ENCODE measurements at regions not wholly inside any gene's neighbourhood (a gene's known extent, or its start where the extent isn't known, plus 50 kb on each side); places are given as distances from the start of the nearest gene placed in this dataset.

DNA sequence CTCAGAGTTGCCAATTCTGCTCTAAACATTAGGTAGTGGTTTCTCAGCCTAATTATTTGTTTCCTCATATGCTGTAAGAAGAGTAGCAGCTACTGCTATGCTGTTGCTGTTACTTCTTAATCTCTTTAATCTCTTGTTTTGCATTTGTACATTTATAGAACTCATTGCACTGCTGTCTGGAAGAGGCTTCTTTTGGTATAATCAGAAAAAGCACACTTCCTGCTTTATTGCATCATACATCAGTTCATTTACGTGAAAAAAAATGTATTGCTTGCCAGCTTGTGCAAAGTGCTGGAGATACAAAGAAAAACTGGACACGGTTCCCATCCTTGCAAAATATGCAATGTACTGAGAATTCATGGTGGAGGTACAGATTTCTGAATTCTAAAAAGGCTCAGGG lies 332.0 kb downstream of the GRXCR1 start:
- TF ChIP-seq, protein P1, sequence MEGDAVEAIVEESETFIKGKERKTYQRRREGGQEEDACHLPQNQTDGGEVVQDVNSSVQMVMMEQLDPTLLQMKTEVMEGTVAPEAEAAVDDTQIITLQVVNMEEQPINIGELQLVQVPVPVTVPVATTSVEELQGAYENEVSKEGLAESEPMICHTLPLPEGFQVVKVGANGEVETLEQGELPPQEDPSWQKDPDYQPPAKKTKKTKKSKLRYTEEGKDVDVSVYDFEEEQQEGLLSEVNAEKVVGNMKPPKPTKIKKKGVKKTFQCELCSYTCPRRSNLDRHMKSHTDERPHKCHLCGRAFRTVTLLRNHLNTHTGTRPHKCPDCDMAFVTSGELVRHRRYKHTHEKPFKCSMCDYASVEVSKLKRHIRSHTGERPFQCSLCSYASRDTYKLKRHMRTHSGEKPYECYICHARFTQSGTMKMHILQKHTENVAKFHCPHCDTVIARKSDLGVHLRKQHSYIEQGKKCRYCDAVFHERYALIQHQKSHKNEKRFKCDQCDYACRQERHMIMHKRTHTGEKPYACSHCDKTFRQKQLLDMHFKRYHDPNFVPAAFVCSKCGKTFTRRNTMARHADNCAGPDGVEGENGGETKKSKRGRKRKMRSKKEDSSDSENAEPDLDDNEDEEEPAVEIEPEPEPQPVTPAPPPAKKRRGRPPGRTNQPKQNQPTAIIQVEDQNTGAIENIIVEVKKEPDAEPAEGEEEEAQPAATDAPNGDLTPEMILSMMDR (IDR thresholded peaks at IDR 0.05) = no peak
- no peak for TF ChIP-seq POLR2A (IDR thresholded peaks at IDR 0.05)

Measured in uterus (tissue), 2 donors.